ENCODE measurements at regions not wholly inside any gene's neighbourhood (a gene's known extent, or its start where the extent isn't known, plus 50 kb on each side); places are given as distances from the start of the nearest gene placed in this dataset.
"Not testable (repeated sequence)": the region's sequence is repeated elsewhere in the genome, so short reads cannot be mapped to it uniquely, and the experiment has no call there.

GRCh38 chrX:3476973-3477372 lies 130.5 kb upstream of the MXRA5 start:
- Mint-ChIP-seq H3K4me3 (ENCODE audit: unreplicated experiment) (no peak overlapping the region), H3K4me1 (ENCODE audit: unreplicated experiment) (no peaks in the 10 kb centered on the region), H3K9me3 (ENCODE audit: unreplicated experiment) (no peaks in the 10 kb centered on the region), H3K27ac (ENCODE audit: unreplicated experiment) (no peak overlapping the region), H3K27me3 (ENCODE audit: unreplicated experiment) (no peaks in the 10 kb centered on the region), H3K36me3 (ENCODE audit: low read depth, unreplicated experiment) (no peaks in the 10 kb centered on the region)
- no peak for TF ChIP-seq CTCF (IDR thresholded peaks at IDR 0.05; ENCODE audit: unreplicated experiment)
- no peak for DNase-seq (ENCODE audit: low spot score)

GRCh38 chrX:3470211-3470679 lies 123.8 kb upstream of the MXRA5 start:
- H3K27me3 Mint-ChIP-seq (ENCODE audit: unreplicated experiment); H3K4me1 Mint-ChIP-seq (ENCODE audit: unreplicated experiment); DNase-seq (ENCODE audit: low spot score); H3K27ac Mint-ChIP-seq (ENCODE audit: unreplicated experiment); H3K4me3 Mint-ChIP-seq (ENCODE audit: unreplicated experiment); H3K9me3 Mint-ChIP-seq (ENCODE audit: unreplicated experiment); H3K36me3 Mint-ChIP-seq (ENCODE audit: low read depth, unreplicated experiment): not testable (repeated sequence)

GRCh38 chrX:3468031-3468430 lies 121.6 kb upstream of the MXRA5 start:
- no peak overlapping the region for H3K4me3 Mint-ChIP-seq (ENCODE audit: unreplicated experiment)
- no peaks in the 10 kb centered on the region for H3K36me3 Mint-ChIP-seq (ENCODE audit: low read depth, unreplicated experiment)
- no peak overlapping the region for H3K27ac Mint-ChIP-seq (ENCODE audit: unreplicated experiment)
- H3K27me3 Mint-ChIP-seq (ENCODE audit: unreplicated experiment): peaks cover 2% of the 10 kb centered on the region
- H3K9me3 Mint-ChIP-seq (ENCODE audit: unreplicated experiment): no peaks in the 10 kb centered on the region
- no peaks in the 10 kb centered on the region for H3K4me1 Mint-ChIP-seq (ENCODE audit: unreplicated experiment)
- TF ChIP-seq CTCF (IDR thresholded peaks at IDR 0.05; ENCODE audit: unreplicated experiment): no peak
- no peak for DNase-seq (ENCODE audit: low spot score)

- Mint-ChIP-seq H3K27me3 (ENCODE audit: unreplicated experiment) (no peaks in the 10 kb centered on the region), H3K9me3 (ENCODE audit: unreplicated experiment) (no peaks in the 10 kb centered on the region), H3K36me3 (ENCODE audit: low read depth, unreplicated experiment) (no peaks in the 10 kb centered on the region), H3K4me3 (ENCODE audit: unreplicated experiment) (no peak overlapping the region), H3K27ac (ENCODE audit: unreplicated experiment) (no peak overlapping the region), H3K4me1 (ENCODE audit: unreplicated experiment) (peaks cover 4% of the 10 kb centered on the region)
- DNase-seq (ENCODE audit: low spot score): no peak
- no peak for TF ChIP-seq CTCF (IDR thresholded peaks at IDR 0.05; ENCODE audit: unreplicated experiment)
Observed at GRCh38 chrX:3465017-3465416, 118.6 kb upstream of the MXRA5 start.

- Mint-ChIP-seq H3K4me1 (ENCODE audit: unreplicated experiment) (peaks cover 4% of the 10 kb centered on the region), H3K27me3 (ENCODE audit: unreplicated experiment) (no peaks in the 10 kb centered on the region), H3K36me3 (ENCODE audit: low read depth, unreplicated experiment) (no peaks in the 10 kb centered on the region), H3K9me3 (ENCODE audit: unreplicated experiment) (no peaks in the 10 kb centered on the region), H3K4me3 (ENCODE audit: unreplicated experiment) (no peak overlapping the region), H3K27ac (ENCODE audit: unreplicated experiment) (no peak overlapping the region)
- DNase-seq (ENCODE audit: low spot score): no peak
- no peak for TF ChIP-seq CTCF (IDR thresholded peaks at IDR 0.05; ENCODE audit: unreplicated experiment)
Observed at GRCh38 chrX:3462166-3462508, 115.7 kb upstream of the MXRA5 start.

All from endothelial cell (in vitro differentiated cells).